Prostate gland (tissue), 2 donors: ENCODE measurements at regions not wholly inside any gene's neighbourhood (a gene's known extent, or its start where the extent isn't known, plus 50 kb on each side); places are given as distances from the start of the nearest gene placed in this dataset.

ENCODE experiments used
- DNase-seq: peaks from one replicate; pipeline ENCODE4 v3.0.0-alpha.2; 2019; ENCODE audit warnings: low spot score
- H3K27ac ChIP-seq, 2 donors: fragments of 200-600 bp; sonication (generic); 2 replicates each; pipeline ENCODE4 v1.5.1; 2017 to 2019
- H3K27me3 ChIP-seq: fragments of 200-600 bp; sonication (generic); replicated peaks from 2 replicates; pipeline ENCODE4 v1.5.1; 2019; ENCODE audit not compliant: insufficient read depth
- H3K36me3 ChIP-seq, 2 donors: fragments of 200-600 bp; sonication (generic); 1 replicate in 1 of 2; 2 replicates in 1 of 2; pipeline versions ENCODE4 v1.5.1 to v1.8.1; 2017 to 2019
- H3K4me1 ChIP-seq: fragments of 200-600 bp; sonication (generic); replicated peaks from 2 replicates; pipeline ENCODE4 v1.5.1; 2019
- H3K4me3 ChIP-seq, 2 donors: fragments of 200-600 bp; sonication (generic); 2 replicates each; pipeline ENCODE4 v1.5.1; 2017 to 2019
- H3K9me3 ChIP-seq: fragments of 200-600 bp; sonication (generic); 2 replicates; pipeline ENCODE4 v1.5.1; 2017
- CTCF ChIP-seq, 4 experiments: fragments of 200-600 bp in 2 of 4; fragments of 450-650 bp in 2 of 4; sonication (generic) in 2 of 4; IDR thresholded peaks; 1 replicate in 3 of 4; 2 replicates in 1 of 4; pipeline ENCODE4 v1.5.1; 2016 to 2019; ENCODE audit warnings: antibody characterized with exemption in 4 of 4, mild to moderate bottlenecking in 2 of 4, moderate library complexity in 2 of 4
- POLR2A ChIP-seq: fragments of 450-650 bp; IDR thresholded peaks from one replicate; pipeline ENCODE4 v1.6.1; 2016; ENCODE audit warnings: antibody characterized with exemption, mild to moderate bottlenecking
- POLR2AphosphoS5 ChIP-seq: sonication (generic); formaldehyde crosslinking; IDR thresholded peaks from one replicate; pipeline ENCODE4 v1.6.1; 2017; ENCODE audit warnings: antibody characterized with exemption
- WGBS: methylation state at CpG from one replicate; pipeline ENCODE4 v1.1.5; 2018; 5-methylcytosine and 5-hydroxymethylcytosine counted together
- intact Hi-C: fragments of 100-400 bp; cut with DNase I; formaldehyde crosslinking; loops from one replicate; pipeline ENCODE4 v1.14.2; 2022

- H3K27me3 ChIP-seq: no peaks in the 10 kb centered on the region
- TF ChIP-seq POLR2AphosphoS5: no peak
- TF ChIP-seq POLR2A: no peak
- TF ChIP-seq CTCF (IDR thresholded peaks at IDR 0.05): no peak
- whole genome bisulfite sequencing: 69% methylated on average over 12 of the region's 12 CpGs
- no peak overlapping the region for H3K27ac ChIP-seq
- H3K9me3 ChIP-seq: no peaks in the 10 kb centered on the region
- H3K4me3 ChIP-seq: no peak overlapping the region
- intact Hi-C loops: loop anchor here (10.0 kb wide), 1 partner anchor 398 kb away; no protein-coding TSS in a partner anchor
- no peaks in the 10 kb centered on the region for H3K4me1 ChIP-seq
- no peak for DNase-seq
- no peaks in the 10 kb centered on the region for H3K36me3 ChIP-seq
Measured at GRCh38 chr12:131606218-131606901, 104.5 kb upstream of the SFSWAP start.

- intact Hi-C loops: loop anchor here (10.0 kb wide), 1 partner anchor 397 kb away; no protein-coding TSS in a partner anchor
- Histone ChIP-seq H3K27ac (no peak overlapping the region), H3K9me3 (no peaks in the 10 kb centered on the region), H3K4me1 (no peaks in the 10 kb centered on the region), H3K27me3 (peaks cover 1% of the 10 kb centered on the region), H3K4me3 (no peak overlapping the region), H3K36me3 (no peaks in the 10 kb centered on the region)
- no peak for TF ChIP-seq POLR2AphosphoS5
- no peak for DNase-seq
- WGBS: 65% methylated on average over 8 of the region's 8 CpGs
Measured at GRCh38 chr12:131607658-131608447, 103.0 kb upstream of the SFSWAP start.

GRCh38 chr12:131608740-131609690 lies 101.9 kb upstream of the SFSWAP start:
- intact Hi-C loops: loop anchor here (10.0 kb wide), 1 partner anchor 396 kb away; no protein-coding TSS in a partner anchor
- H3K27ac ChIP-seq: no peak overlapping the region
- WGBS: 28% methylated on average over 27 of the region's 27 CpGs

GRCh38 chr12:131609762-131610161 lies 101.1 kb upstream of the SFSWAP start:
- WGBS: 91% methylated on average over 9 of the region's 9 CpGs
- Histone ChIP-seq H3K27me3 (peaks cover 1% of the 10 kb centered on the region), H3K36me3 (no peaks in the 10 kb centered on the region), H3K9me3 (no peaks in the 10 kb centered on the region), H3K4me1 (no peaks in the 10 kb centered on the region), H3K4me3 (no peak overlapping the region), H3K27ac (no peak overlapping the region)
- TF ChIP-seq POLR2AphosphoS5 (no peak), POLR2A (no peak), CTCF (IDR thresholded peaks at IDR 0.05) (no peak)
- DNase-seq: no peak
- intact Hi-C loops: loop anchor here (10.0 kb wide), 1 partner anchor 395 kb away; no protein-coding TSS in a partner anchor

More at GRCh38 chr12:131608740-131609690, 101.9 kb upstream of the SFSWAP start:
- Histone ChIP-seq H3K27me3 (peaks cover 1% of the 10 kb centered on the region), H3K4me1 (no peaks in the 10 kb centered on the region), H3K9me3 (no peaks in the 10 kb centered on the region), H3K36me3 (no peaks in the 10 kb centered on the region), H3K4me3 (no peak overlapping the region)
- TF ChIP-seq POLR2AphosphoS5 (no peak), CTCF (IDR thresholded peaks at IDR 0.05) (peak; percentile 46 to 66 (median 61))
- DNase-seq: peak; percentile 28

GRCh38 chr12:131610181-131610580 lies 100.7 kb upstream of the SFSWAP start:
- TF ChIP-seq POLR2A: no peak
- TF ChIP-seq CTCF (IDR thresholded peaks at IDR 0.05): no peak
- no peak for TF ChIP-seq POLR2AphosphoS5
- no peaks in the 10 kb centered on the region for H3K36me3 ChIP-seq
- H3K9me3 ChIP-seq: no peaks in the 10 kb centered on the region
- H3K27ac ChIP-seq: no peak overlapping the region
- intact Hi-C loops: no loop called here
- H3K27me3 ChIP-seq: peaks cover 1% of the 10 kb centered on the region
- H3K4me1 ChIP-seq: no peaks in the 10 kb centered on the region
- no peak overlapping the region for H3K4me3 ChIP-seq
- DNase-seq: no peak
- 88% methylated on average over 10 of the region's 10 CpGs for WGBS
